ENCODE measurements at regions not wholly inside any gene's neighbourhood (a gene's known extent, or its start where the extent isn't known, plus 50 kb on each side); places are given as distances from the start of the nearest gene placed in this dataset.
"Not testable (repeated sequence)": the region's sequence is repeated elsewhere in the genome, so short reads cannot be mapped to it uniquely, and the experiment has no call there.

DNA sequence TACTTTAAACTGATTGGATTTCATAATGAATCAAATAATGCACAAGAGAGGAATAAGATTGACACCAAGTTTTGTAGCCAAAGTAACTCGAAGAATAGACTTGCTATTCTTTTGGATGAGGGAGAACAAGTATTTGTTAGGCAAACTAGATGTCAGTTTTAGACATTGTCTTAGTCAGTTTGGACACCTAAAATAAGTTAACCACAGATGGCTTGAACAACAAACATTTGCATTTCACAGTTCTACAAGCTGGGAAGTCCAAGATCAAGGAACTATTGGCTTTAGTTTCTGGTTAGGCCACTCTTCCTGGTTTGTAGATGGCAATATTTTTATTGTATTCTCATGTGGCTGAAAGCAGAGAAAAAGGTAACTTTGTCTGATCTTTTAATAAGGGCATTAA, 61.3 kb upstream of the OSTN start:
- no peak overlapping the region for H3K4me3 Mint-ChIP-seq
- DNase-seq (no peak), ATAC-seq (ENCODE audit: low read depth) (no peak)
- H3K36me3 Mint-ChIP-seq (ENCODE audit: low read depth): no peaks in the 10 kb centered on the region
- intact Hi-C loops (cut with micrococcal nuclease): loop anchor here (5.0 kb wide), 1 partner anchor 100 kb away; no protein-coding TSS in a partner anchor
- TF ChIP-seq, protein P1, sequence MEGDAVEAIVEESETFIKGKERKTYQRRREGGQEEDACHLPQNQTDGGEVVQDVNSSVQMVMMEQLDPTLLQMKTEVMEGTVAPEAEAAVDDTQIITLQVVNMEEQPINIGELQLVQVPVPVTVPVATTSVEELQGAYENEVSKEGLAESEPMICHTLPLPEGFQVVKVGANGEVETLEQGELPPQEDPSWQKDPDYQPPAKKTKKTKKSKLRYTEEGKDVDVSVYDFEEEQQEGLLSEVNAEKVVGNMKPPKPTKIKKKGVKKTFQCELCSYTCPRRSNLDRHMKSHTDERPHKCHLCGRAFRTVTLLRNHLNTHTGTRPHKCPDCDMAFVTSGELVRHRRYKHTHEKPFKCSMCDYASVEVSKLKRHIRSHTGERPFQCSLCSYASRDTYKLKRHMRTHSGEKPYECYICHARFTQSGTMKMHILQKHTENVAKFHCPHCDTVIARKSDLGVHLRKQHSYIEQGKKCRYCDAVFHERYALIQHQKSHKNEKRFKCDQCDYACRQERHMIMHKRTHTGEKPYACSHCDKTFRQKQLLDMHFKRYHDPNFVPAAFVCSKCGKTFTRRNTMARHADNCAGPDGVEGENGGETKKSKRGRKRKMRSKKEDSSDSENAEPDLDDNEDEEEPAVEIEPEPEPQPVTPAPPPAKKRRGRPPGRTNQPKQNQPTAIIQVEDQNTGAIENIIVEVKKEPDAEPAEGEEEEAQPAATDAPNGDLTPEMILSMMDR (IDR thresholded peaks at IDR 0.05): no peak
- no peaks in the 10 kb centered on the region for H3K9me3 Mint-ChIP-seq
- ChIA-PET POLR2A (interaction anchor here (0.6 kb wide), 1 partner anchor 623 kb away, joined by 3 read pairs; no protein-coding TSS in a partner anchor), CTCF (interaction anchor here (0.7 to 2.4 kb wide), 2 partner anchors 255 to 1306 kb away, joined by 3 to 13 read pairs; no protein-coding TSS in a partner anchor)
- H3K27ac Mint-ChIP-seq: no peak overlapping the region
- no peaks in the 10 kb centered on the region for H3K27me3 Mint-ChIP-seq
- H3K4me1 Mint-ChIP-seq: peaks cover 45% of the 10 kb centered on the region

GRCh38 chr3:191136347-191136746, 62.7 kb upstream of the OSTN start:
- no peak overlapping the region for H3K4me3 Mint-ChIP-seq
- TF ChIP-seq, protein P1 (IDR thresholded peaks at IDR 0.05): no peak
- no peaks in the 10 kb centered on the region for H3K27me3 Mint-ChIP-seq
- no peaks in the 10 kb centered on the region for H3K36me3 Mint-ChIP-seq (ENCODE audit: low read depth)
- ATAC-seq (ENCODE audit: low read depth) (no peak), DNase-seq (no peak)
- no peaks in the 10 kb centered on the region for H3K9me3 Mint-ChIP-seq
- POLR2A ChIA-PET: no interaction called here
- H3K4me1 Mint-ChIP-seq: peaks cover 38% of the 10 kb centered on the region
- no peak overlapping the region for H3K27ac Mint-ChIP-seq
- intact Hi-C loops (cut with micrococcal nuclease): loop anchor here (1.0 to 5.0 kb wide), 3 partner anchors 101 to 1308 kb away; no protein-coding TSS in a partner anchor
- CTCF ChIA-PET: interaction anchor here (0.7 to 2.4 kb wide), 3 partner anchors 105 to 1308 kb away, joined by 3 to 13 read pairs (median 4); no protein-coding TSS in a partner anchor

GRCh38 chr3:191135175-191135574, 63.9 kb upstream of the OSTN start:
- Mint-ChIP-seq H3K4me1 (peaks cover 36% of the 10 kb centered on the region), H3K36me3 (ENCODE audit: low read depth) (no peaks in the 10 kb centered on the region), H3K9me3 (no peaks in the 10 kb centered on the region), H3K4me3 (no peak overlapping the region), H3K27ac (no peak overlapping the region), H3K27me3 (no peaks in the 10 kb centered on the region)
- CTCF ChIA-PET: no interaction called here
- no peak for ATAC-seq (ENCODE audit: low read depth)
- no peak for DNase-seq
- TF ChIP-seq, protein P1 (IDR thresholded peaks at IDR 0.05): no peak
- POLR2A ChIA-PET: no interaction called here
- intact Hi-C loops (cut with micrococcal nuclease): loop anchor here (5.0 kb wide), 1 partner anchor 102 kb away; no protein-coding TSS in a partner anchor

GRCh38 chr3:191133359-191133758, 65.7 kb upstream of the OSTN start:
- ATAC-seq (ENCODE audit: low read depth) (no peak), DNase-seq (no peak)
- Mint-ChIP-seq H3K27ac (no peak overlapping the region), H3K4me1 (peaks cover 18% of the 10 kb centered on the region), H3K9me3 (no peaks in the 10 kb centered on the region), H3K27me3 (peaks cover 3% of the 10 kb centered on the region), H3K4me3 (no peak overlapping the region), H3K36me3 (ENCODE audit: low read depth) (no peaks in the 10 kb centered on the region)
- CTCF ChIA-PET: interaction anchor here (0.9 kb wide), 1 partner anchor 1311 kb away, joined by 3 read pairs; no protein-coding TSS in a partner anchor
- POLR2A ChIA-PET: no interaction called here
- intact Hi-C loops (cut with micrococcal nuclease): no loop called here
- TF ChIP-seq, protein P1 (IDR thresholded peaks at IDR 0.05): no peak

DNA sequence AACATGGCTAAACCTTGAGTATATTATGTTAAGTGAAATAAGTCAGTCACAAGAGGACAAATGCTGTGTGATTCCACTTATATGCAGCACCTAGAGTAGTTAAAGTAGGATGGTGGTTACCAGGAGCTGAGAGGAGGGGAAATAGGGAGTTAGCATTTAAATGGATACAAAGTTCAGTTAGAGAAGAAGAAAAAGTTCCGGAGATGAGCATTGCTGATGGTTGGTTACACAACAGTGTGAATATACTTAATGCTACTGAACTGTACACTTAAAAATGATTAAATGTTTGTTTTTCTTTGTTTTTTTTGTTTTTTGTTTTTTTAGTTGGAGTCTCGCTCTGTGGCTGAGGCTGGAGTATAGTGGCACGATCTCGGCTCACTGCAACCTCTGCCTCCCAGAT, 67.7 kb upstream of the OSTN start:
- CTCF ChIA-PET: no interaction called here
- Mint-ChIP-seq H3K9me3 (no peaks in the 10 kb centered on the region), H3K4me3 (no peak overlapping the region), H3K27ac (no peak overlapping the region), H3K36me3 (ENCODE audit: low read depth) (no peaks in the 10 kb centered on the region), H3K4me1 (peaks cover 6% of the 10 kb centered on the region), H3K27me3 (peaks cover 3% of the 10 kb centered on the region)
- TF ChIP-seq, protein P1 (IDR thresholded peaks at IDR 0.05): no peak
- ATAC-seq (ENCODE audit: low read depth): no peak
- POLR2A ChIA-PET: no interaction called here
- DNase-seq: no peak
- intact Hi-C loops (cut with micrococcal nuclease): no loop called here

GRCh38 chr3:191124891-191125290, 74.2 kb upstream of the OSTN start:
- intact Hi-C loops (cut with micrococcal nuclease): not testable (repeated sequence)

More at GRCh38 chr3:191124891-191125290, 74.2 kb upstream of the OSTN start:
- CTCF ChIA-PET; POLR2A ChIA-PET; H3K4me3 Mint-ChIP-seq; H3K27ac Mint-ChIP-seq; H3K36me3 Mint-ChIP-seq (ENCODE audit: low read depth); DNase-seq; H3K4me1 Mint-ChIP-seq; ATAC-seq (ENCODE audit: low read depth); H3K9me3 Mint-ChIP-seq; H3K27me3 Mint-ChIP-seq: not testable (repeated sequence)

All from activated B cell treated with CpG ODN at 0.5 μM for 24 hours (primary cell).